GM18873 (cell line): ENCODE measurements at regions not wholly inside any gene's neighbourhood (a gene's known extent, or its start where the extent isn't known, plus 50 kb on each side); places are given as distances from the start of the nearest gene placed in this dataset.
"Not testable (repeated sequence)": the region's sequence is repeated elsewhere in the genome, so short reads cannot be mapped to it uniquely, and the experiment has no call there.

Experiments
- ATAC-seq: cut with Tn5 transposase; IDR thresholded peaks from one replicate; pipeline ENCODE4 v1.9.1; 2021; ENCODE audit warnings: mild to moderate bottlenecking, moderate library complexity, moderate number of reproducible peaks; ENCODE audit not compliant: unreplicated experiment, low FRiP score

GRCh38 chr10:43926875-43927406 is 278.3 kb upstream of the ZNF32 start:
- ATAC-seq = no peak

DNA sequence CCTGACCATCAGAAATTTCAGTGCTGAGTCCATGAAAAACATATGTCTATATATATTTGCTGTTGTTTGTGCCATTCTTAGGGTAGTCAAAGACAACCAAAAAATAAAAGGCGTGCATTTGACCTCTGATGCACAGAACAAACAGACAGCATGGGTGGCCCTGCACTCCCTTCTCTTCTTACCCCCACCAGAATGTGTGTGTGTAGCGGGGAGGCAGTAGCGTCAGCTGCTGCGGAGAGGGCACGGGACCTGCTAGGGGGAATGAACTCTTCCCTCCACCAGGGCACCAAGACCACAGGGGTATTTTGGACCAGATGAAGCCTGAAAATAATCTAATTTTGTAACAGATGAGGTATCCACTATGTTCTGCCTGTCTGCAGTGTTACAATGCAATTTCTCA is 277.7 kb upstream of the ZNF32 start:
- no peak for ATAC-seq

DNA sequence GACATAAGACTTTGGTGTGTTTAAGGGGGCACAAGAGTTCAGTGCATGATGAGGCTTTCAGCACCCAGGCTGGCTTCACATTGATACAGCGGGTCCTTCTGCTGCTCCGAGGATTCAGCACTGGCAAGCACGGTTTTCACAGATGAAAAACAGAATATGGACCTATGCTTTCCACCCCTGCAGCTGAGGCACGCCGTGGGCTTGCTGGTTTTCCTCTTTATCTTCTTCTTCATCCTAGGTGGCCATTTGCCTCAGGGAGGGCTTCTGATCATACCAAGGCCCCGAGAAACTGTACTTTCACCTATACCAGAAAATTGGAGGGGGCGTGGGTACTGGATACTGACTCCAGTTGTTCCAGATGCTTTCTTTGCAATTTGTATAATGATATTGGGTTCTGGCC is 277.1 kb upstream of the ZNF32 start:
- ATAC-seq = no peak

DNA sequence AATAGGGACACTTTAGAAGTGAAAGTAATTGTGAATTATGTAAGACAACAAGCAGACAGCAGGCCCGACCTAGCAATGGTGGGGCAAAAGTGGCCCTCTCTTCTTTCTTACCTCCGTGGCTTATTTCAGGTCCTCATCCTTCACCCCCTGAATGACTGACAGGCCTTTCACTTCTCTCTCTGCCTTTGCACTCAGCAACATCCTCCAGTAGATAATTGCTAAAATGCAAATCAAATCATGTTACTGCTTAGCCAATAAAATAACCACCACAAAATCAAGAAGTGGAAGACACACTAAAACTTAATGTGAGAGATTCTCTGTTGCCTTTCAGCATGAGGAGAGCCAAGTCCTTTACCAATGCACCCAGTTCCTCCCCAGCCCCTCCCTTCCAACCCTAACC is 274.6 kb upstream of the ZNF32 start:
- ATAC-seq = no peak

GRCh38 chr10:43922335-43923280 is 273.9 kb upstream of the ZNF32 start:
- no peak for ATAC-seq

DNA sequence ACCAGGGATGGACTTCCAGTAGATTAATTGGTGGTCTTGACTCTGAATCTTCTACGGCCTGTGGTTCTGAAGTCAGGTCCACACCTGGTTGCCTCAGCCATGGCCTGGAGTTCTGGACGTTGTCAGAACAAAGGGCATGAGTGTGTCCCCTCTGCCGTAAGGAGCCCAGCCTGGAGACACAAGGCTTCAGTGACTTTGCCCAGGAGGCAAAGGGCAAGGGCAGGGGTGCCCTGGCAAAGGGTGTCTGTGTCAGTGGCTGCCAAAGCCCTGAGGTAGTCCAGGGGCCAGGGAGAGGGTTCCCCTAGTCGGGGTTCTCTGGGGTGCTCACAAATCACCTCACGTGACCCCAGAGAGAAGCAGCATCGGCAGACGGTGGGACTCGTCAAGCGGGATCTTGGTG is 273.2 kb upstream of the ZNF32 start:
- no peak for ATAC-seq

DNA sequence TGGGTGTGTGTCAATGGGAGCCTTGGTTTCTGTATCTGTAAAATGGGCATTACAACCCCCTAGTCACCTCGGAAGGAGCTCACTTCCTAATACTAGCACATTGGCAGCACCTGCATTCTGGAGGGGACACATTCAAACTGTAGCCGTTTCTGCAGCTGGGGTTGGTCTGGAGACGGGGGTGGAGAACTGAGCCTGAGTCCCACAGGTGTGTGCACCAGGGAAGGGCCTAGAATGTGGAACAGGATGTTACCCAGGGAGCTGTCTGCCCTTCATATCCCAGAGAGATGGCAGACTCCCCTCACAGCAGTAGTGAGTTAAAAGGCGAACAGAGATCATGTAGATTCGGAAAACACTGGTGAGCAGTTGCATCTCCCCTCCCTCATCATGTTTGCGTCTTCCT is 272.8 kb upstream of the ZNF32 start:
- ATAC-seq = no peak

DNA sequence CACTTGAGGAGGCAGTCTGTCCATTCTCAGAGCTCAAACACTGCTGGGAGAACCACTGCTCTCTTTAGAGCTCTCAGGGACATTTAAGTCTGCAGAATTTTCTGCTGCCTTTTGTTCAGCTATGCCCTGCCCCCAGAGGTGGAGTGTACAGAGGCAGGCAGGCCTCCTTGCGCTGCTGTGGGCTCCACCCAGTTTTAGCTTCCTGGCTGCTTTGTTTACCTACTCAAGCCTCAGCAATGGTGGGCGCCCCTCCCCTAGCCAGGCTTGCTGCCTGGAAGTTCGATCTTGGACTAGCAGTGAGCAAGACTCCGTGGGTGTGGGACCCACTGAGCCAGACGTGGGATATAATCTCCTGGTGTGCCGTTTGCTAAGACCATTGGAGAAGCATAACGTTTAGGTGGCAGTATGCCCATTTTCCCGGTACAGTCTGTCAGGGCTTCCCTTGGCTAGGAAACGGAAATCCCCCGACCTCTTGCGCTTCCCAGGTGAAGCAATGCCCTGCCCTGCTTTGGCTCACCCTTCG is 271.6 kb upstream of the ZNF32 start:
- not testable (repeated sequence) for ATAC-seq

DNA sequence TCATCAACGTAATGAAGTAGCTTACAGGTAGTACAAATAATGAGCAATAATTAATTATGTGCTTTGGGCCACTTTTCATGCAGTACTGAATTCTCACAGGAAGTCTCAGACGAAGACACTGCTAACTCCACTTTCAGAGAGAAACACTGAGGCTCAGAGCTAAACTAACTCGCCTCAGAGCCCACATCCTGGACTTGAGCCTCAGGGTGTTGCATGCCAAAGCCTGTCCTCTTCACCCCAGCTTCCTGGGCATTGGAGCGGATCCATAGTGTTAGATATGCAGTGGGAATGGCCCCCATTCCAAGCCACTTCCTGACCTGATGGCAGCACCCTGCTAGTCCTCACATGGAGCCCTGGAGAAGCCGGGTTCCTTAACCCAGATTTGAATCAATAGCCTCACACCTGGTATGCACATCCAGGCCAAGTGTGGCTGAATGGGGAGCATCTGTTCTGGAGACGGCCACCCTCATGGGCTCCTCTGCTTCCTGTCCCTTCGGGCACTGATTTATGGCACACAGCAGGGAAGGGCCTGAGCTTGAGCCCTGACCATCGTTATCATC is 265.1 kb upstream of the ZNF32 start:
- ATAC-seq = no peak

GRCh38 chr10:43912469-43912868 is 263.8 kb upstream of the ZNF32 start:
- no peak for ATAC-seq

DNA sequence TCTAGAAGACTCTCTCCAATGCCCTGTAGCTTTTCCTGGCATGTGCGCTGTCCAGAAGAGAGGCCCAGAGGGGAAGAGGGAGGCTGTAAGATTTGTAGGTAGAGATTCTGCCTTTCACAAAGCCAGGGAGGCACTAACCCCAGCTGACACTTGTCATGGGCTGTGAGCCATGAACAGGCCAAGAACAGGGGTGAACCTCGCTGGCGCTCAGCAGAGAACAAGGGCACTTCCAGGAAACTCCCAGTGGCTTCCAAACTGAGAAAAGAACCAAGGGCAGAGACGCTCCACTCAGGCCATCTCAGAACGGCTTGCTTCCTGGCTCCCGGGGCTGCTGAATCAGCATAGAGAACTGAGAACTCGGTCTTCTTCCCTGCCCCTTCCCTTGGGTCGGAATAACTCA is 257.8 kb upstream of the ZNF32 start:
- ATAC-seq = no peak

- no peak for ATAC-seq
Observed at GRCh38 chr10:43905512-43906236, 257.0 kb upstream of the ZNF32 start.

GRCh38 chr10:43904844-43905243 is 256.2 kb upstream of the ZNF32 start:
- ATAC-seq = no peak

DNA sequence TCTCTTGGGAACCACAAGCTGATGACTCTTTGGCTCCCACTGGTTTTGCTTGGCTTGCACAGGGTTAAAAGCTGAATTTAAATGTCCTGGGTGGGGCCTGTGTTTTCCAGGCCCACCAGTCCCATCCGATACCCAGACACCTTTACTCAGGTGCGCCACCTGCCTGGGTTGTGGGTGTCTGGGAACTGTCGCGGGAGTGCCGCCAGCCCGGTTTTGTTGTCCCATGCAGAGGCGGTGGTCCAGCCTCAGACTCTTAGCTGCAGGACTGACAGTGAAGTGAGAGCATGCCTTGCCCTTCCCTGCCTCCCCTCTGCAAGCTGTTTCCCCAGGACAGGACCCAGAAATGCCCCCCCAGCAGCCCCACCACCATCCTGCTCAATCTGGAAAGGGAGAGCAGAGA is 255.6 kb upstream of the ZNF32 start:
- ATAC-seq = no peak

DNA sequence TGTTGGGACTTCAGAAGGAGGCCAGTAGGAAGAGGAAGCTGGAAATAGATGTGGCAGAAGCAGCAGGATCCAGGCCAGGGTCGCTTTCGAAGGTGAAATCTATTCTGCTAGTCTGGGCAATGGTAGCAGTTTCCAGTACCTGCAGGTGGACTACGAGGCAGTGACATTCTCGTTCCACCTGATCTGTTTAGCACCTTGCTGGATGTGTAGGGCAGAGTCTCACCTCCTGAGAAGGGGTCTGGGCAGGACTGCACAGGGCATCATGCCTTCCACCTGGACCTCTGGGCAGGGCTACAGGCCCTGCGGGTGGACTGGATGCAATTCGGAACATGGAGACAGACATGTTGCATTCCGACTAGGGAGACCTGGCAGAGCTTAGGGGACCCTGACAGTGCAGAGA is 254.8 kb upstream of the ZNF32 start:
- ATAC-seq = no peak

- no peak for ATAC-seq
Observed at GRCh38 chr10:43902842-43903241, 254.2 kb upstream of the ZNF32 start.

DNA sequence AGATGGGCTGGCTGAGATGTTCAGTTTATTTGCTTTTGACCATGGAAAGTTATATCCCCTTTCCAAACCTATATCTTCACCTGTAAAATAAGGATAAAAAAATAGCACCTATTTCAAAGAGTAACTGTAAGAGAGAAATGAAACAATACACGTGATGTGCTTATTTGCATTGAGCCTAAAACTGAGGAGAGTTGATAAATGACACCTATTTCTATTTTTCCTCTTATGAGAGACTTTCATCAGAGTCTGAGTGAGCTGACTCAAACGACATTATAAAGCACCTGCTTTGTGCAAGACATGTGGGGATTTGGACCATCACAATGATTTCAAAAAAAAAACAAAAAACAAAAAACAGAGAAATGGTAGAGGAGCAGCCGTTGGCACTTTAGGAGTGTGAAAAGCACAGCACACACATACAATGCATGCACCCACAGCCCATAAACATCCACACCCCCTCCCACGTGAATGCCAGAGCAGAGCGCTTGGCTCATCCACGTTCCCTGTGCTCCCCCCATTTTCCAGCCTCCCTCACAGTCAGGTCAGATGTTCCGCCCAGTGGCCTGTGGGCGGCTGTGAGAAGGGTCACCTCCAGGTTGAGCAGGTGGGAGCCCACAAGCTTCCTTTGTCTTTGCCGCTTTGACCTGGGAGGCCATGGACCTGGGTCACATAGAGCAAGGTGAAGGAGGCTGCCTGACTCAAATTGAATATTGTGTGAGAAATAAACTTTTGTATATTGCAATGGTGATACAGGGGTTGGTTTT is 253.2 kb upstream of the ZNF32 start:
- ATAC-seq = no peak

GRCh38 chr10:43901302-43901701 is 252.6 kb upstream of the ZNF32 start:
- no peak for ATAC-seq

GRCh38 chr10:43900571-43900970 is 251.9 kb upstream of the ZNF32 start:
- no peak for ATAC-seq

DNA sequence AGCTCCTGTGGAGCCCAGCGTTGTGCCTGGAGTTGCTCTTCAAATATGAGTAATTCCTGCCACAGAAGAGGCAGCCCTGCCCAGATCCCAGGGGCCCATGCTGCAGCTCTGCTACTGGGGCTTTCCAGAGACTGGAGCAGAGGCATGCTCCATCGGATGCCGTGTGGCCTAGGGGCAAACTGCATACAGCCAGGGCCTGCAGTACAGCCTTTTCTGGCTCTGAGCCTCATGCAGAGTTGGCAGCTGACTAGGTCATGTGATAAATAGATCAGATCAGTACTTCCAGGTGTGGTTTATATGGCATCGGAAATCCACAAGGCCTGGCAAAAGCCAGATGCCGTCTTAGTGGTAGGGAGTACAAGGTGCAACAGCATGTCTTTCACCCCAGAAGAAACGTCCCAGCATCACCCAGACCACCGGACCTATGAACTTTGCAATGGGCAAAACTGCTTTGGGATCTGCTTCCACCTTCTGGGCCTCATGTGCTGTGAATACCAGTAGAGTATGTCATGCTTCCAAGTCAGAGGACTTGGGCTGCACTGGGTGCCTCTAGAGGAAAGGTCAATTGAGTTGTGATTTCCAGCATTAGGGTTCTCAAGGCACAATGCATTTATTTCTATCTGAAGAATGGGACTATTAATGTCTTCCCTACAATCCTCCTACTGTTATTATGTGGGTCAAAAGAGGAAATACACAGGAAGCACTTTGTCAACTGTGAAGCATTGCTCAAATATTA is 250.7 kb upstream of the ZNF32 start:
- no peak for ATAC-seq
